Gastroesophageal sphincter (tissue), 3 donors: ENCODE measurements at regions not wholly inside any gene's neighbourhood (a gene's known extent, or its start where the extent isn't known, plus 50 kb on each side); places are given as distances from the start of the nearest gene placed in this dataset.

ENCODE experiments used
- POLR2A ChIP-seq, 2 donors: fragments of 450-650 bp; IDR thresholded peaks; one replicate each; pipeline ENCODE4 v1.6.1; 2017; ENCODE audit warnings: antibody characterized with exemption in 2 of 2, mild to moderate bottlenecking in 2 of 2, moderate library complexity in 1 of 2
- TF ChIP-seq, protein P1 (sequence below), 4 experiments: fragments of 200-600 bp in 2 of 4; fragments of 450-650 bp in 2 of 4; sonication (generic) in 1 of 4; IDR thresholded peaks; one replicate each; pipeline ENCODE4 v1.5.1; 2017 to 2019; ENCODE audit warnings: antibody characterized with exemption in 4 of 4, mild to moderate bottlenecking in 2 of 4, moderate library complexity in 2 of 4

DNA sequence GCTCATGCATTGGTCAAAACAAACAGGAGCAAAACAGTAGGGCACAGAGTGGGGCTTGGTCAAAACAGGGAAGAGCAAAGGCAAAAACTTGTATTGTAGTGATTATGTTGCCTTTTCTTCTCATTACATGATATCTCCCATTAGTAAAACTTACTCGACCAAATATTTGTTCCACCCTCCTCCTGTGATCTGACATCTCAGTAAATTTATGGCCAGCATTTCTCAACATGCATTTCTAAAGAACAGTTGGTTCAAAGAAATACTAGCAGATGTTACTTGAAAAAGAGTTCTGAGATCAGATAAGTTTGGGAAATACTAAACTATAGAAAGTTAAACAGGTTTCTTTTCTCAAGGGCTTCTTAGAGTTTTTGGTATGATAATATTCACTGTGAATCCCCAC is 423.1 kb downstream of the FIGN start:
- no peak for TF ChIP-seq POLR2A (IDR thresholded peaks at IDR 0.05)
- TF ChIP-seq, protein P1, sequence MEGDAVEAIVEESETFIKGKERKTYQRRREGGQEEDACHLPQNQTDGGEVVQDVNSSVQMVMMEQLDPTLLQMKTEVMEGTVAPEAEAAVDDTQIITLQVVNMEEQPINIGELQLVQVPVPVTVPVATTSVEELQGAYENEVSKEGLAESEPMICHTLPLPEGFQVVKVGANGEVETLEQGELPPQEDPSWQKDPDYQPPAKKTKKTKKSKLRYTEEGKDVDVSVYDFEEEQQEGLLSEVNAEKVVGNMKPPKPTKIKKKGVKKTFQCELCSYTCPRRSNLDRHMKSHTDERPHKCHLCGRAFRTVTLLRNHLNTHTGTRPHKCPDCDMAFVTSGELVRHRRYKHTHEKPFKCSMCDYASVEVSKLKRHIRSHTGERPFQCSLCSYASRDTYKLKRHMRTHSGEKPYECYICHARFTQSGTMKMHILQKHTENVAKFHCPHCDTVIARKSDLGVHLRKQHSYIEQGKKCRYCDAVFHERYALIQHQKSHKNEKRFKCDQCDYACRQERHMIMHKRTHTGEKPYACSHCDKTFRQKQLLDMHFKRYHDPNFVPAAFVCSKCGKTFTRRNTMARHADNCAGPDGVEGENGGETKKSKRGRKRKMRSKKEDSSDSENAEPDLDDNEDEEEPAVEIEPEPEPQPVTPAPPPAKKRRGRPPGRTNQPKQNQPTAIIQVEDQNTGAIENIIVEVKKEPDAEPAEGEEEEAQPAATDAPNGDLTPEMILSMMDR (IDR thresholded peaks at IDR 0.05) = no peak
